ENCODE measurements at regions not wholly inside any gene's neighbourhood (a gene's known extent, or its start where the extent isn't known, plus 50 kb on each side); places are given as distances from the start of the nearest gene placed in this dataset.

DNA sequence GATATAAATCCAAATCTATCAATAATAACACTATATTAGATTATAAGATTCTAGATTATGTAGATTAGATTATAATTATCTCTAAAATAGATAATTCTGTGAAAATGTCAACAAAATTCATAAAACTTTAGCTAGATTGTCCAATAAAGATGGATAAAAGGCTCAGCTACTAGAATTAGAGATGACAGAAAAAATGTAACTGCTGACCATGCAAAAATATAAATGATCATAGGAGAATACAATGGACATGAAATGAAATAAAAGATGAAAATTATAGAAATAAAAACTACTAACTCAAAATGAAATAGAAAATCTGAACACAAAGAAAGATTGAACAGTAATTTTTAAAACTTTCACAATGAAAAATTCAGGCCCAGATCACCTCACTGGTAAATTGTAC lies 1332.1 kb upstream of the CELF2 start:
- DNase-seq (ENCODE audit: low read depth) = no peak
- TF ChIP-seq, protein P1, sequence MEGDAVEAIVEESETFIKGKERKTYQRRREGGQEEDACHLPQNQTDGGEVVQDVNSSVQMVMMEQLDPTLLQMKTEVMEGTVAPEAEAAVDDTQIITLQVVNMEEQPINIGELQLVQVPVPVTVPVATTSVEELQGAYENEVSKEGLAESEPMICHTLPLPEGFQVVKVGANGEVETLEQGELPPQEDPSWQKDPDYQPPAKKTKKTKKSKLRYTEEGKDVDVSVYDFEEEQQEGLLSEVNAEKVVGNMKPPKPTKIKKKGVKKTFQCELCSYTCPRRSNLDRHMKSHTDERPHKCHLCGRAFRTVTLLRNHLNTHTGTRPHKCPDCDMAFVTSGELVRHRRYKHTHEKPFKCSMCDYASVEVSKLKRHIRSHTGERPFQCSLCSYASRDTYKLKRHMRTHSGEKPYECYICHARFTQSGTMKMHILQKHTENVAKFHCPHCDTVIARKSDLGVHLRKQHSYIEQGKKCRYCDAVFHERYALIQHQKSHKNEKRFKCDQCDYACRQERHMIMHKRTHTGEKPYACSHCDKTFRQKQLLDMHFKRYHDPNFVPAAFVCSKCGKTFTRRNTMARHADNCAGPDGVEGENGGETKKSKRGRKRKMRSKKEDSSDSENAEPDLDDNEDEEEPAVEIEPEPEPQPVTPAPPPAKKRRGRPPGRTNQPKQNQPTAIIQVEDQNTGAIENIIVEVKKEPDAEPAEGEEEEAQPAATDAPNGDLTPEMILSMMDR (conservative IDR thresholded peaks at IDR 0.05; ENCODE audit: low read depth, low read length) = no peak
- H3K4me3 ChIP-seq (ENCODE audit: low read depth, low read length) = no peak overlapping the region

GRCh38 chr10:9688711-9689110 lies 1329.0 kb upstream of the CELF2 start:
- H3K4me3 ChIP-seq (ENCODE audit: low read depth, low read length) = no peak overlapping the region
- TF ChIP-seq, protein P1 (conservative IDR thresholded peaks at IDR 0.05; ENCODE audit: low read depth, low read length) = no peak
- DNase-seq (ENCODE audit: low read depth) = no peak

GRCh38 chr10:9707216-9707615 lies 1310.5 kb upstream of the CELF2 start:
- TF ChIP-seq, protein P1 (conservative IDR thresholded peaks at IDR 0.05; ENCODE audit: low read depth, low read length) = no peak
- H3K4me3 ChIP-seq (ENCODE audit: low read depth, low read length) = no peak overlapping the region
- DNase-seq (ENCODE audit: low read depth) = no peak

- DNase-seq (ENCODE audit: low read depth) = peak; percentile 50
- H3K4me3 ChIP-seq (ENCODE audit: low read depth, low read length) = no peak overlapping the region
- TF ChIP-seq, protein P1 (conservative IDR thresholded peaks at IDR 0.05; ENCODE audit: low read depth, low read length) = no peak
Measured at GRCh38 chr10:9709849-9710248, 1307.8 kb upstream of the CELF2 start.

- no peak for DNase-seq (ENCODE audit: low read depth)
- no peak overlapping the region for H3K4me3 ChIP-seq (ENCODE audit: low read depth, low read length)
- TF ChIP-seq, protein P1 (conservative IDR thresholded peaks at IDR 0.05; ENCODE audit: low read depth, low read length) = no peak
Measured at GRCh38 chr10:9712393-9712792, 1305.3 kb upstream of the CELF2 start.

- DNase-seq (ENCODE audit: low read depth) = no peak
- TF ChIP-seq, protein P1 (conservative IDR thresholded peaks at IDR 0.05; ENCODE audit: low read depth, low read length) = no peak
- no peak overlapping the region for H3K4me3 ChIP-seq (ENCODE audit: low read depth, low read length)
Measured at GRCh38 chr10:9719246-9719645, 1298.4 kb upstream of the CELF2 start.

DNA sequence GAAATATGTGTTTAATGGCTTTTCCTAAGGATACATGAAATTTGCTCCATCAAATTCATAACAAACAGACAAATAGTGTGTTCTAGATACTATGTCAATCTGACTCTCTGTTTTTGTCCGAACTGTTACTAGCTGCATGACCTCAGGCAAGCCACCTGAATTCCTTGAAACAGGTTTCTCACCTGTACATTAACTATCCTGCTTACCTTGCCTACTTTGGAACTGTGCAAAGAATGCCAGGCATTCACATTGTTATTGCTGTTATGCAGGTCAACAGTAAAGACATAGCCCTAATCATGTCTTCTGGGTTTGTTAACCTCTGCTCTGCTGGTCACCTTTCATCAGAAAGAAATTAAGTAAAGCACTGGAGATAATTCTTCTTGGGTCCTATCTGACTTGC lies 1283.9 kb upstream of the CELF2 start:
- TF ChIP-seq, protein P1 (conservative IDR thresholded peaks at IDR 0.05; ENCODE audit: low read depth, low read length) = no peak
- no peak overlapping the region for H3K4me3 ChIP-seq (ENCODE audit: low read depth, low read length)
- no peak for DNase-seq (ENCODE audit: low read depth)

All from choroid plexus epithelial cell (primary cell).